ENCODE measurements at regions not wholly inside any gene's neighbourhood (a gene's known extent, or its start where the extent isn't known, plus 50 kb on each side); places are given as distances from the start of the nearest gene placed in this dataset.

DNA sequence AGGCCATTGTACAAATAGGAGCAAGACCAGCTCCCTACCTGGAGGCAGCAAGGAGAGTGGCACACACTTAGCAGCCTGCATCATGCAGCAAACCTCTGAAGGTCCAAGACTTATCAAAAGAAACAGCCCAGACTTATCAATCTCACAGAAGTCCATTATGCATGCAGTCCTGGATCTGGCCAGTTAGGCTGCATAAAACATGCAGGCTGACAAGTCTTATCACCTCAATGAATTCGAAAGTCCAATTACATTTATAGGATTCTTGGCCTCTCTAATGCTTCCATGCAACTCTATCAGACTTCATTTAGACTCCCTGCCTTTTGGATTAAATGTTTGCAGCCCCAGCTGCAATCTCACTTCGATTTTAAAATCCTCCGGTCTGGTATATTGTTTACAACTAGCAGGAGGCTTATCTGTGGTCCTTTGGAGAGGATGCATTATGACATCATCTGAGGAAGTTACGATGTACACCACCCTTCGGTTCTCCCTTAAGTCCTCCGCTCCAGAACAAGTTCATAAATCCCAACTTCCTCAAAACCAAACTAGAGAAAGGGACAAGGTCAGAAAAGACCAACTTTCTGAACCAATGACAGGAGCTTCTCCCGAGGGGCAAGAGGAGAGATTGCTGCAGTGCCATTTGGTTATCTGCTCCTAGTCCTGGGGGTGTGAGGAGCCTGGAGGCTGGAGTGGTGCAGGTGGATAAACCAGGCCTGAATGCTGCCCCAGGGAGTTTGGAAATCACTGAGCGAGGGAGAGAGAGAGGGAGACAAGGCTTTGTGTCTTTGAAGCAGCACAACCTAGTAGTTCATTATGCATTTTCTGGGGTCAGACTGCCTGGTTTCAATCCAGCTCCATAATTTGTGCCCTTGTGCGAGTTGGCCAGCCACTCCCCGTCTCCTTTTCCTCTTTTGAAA is 313.9 kb downstream of the TLE1 start:
- in situ Hi-C loops (cut with MboI; ENCODE audit: low sequenced_read_pairs in 4 of 4): no loop called here
- Histone ChIP-seq H3K4me3 (no peak overlapping the region), H3K27ac (peak overlapping the region in 1 of 4 donors; percentile 8), H3K36me3 (no peaks in the 10 kb centered on the region), H3K4me1 (peaks cover 18 to 31% of the 10 kb centered on the region in 2 donors), H3K9me3 (no peaks in the 10 kb centered on the region), H3K27me3 (no peaks in the 10 kb centered on the region)
- ATAC-seq (no peak), DNase-seq (no peak)
- intact Hi-C loops (cut with DNase I; ENCODE audit: low total_unique reads): no loop called here
- TF ChIP-seq POLR2A (IDR thresholded peaks at IDR 0.05): no peak
- TF ChIP-seq, protein P1, sequence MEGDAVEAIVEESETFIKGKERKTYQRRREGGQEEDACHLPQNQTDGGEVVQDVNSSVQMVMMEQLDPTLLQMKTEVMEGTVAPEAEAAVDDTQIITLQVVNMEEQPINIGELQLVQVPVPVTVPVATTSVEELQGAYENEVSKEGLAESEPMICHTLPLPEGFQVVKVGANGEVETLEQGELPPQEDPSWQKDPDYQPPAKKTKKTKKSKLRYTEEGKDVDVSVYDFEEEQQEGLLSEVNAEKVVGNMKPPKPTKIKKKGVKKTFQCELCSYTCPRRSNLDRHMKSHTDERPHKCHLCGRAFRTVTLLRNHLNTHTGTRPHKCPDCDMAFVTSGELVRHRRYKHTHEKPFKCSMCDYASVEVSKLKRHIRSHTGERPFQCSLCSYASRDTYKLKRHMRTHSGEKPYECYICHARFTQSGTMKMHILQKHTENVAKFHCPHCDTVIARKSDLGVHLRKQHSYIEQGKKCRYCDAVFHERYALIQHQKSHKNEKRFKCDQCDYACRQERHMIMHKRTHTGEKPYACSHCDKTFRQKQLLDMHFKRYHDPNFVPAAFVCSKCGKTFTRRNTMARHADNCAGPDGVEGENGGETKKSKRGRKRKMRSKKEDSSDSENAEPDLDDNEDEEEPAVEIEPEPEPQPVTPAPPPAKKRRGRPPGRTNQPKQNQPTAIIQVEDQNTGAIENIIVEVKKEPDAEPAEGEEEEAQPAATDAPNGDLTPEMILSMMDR (IDR thresholded peaks at IDR 0.05 in 4 of 5, conservative IDR thresholded peaks at IDR 0.05 in 1 of 5): no peak

DNA sequence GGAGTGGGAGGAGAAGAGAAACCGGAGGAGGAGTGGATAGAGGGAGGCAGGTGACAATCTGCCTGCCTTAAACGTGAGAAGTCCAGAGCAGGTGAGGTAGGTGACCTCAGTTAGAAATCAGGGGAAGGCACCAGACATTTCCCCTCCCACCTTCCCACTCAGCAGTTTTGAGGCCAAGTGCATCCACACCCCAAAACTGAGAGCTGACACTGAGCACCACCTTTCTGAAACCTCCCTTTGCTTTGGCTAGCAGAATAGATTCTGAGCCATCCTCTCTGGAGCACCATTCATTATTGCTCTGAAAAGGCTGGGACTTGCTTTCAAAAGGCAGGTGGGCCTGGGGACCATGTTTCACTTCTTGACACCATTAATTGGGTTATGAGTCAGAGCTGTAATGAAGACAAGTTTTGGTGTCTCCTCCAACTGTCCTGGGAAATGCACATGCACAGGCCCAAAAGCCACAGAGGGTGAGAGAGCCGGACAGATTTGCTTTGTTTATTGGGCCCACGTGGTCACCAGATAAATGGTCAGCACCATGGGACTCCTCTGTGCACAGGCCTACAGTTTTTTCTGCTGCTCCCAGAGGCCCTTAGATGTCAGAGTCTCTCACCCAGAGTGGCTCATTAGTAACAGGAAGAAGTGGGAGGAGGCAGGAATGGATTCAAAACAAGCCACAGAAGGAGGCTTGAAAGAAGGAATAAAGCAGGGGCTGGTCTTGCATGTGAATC is 314.7 kb downstream of the TLE1 start:
- no peaks in the 10 kb centered on the region for H3K36me3 ChIP-seq
- no peak for TF ChIP-seq POLR2A (IDR thresholded peaks at IDR 0.05)
- TF ChIP-seq, protein P1 (IDR thresholded peaks at IDR 0.05 in 4 of 5, conservative IDR thresholded peaks at IDR 0.05 in 1 of 5): no peak
- H3K9me3 ChIP-seq: no peaks in the 10 kb centered on the region
- DNase-seq (no peak), ATAC-seq (no peak)
- intact Hi-C loops (cut with DNase I; ENCODE audit: low total_unique reads): no loop called here
- in situ Hi-C loops (cut with MboI; ENCODE audit: low sequenced_read_pairs in 4 of 4): no loop called here
- peak overlapping the region; percentile 20 to 70 (median 48) for H3K27ac ChIP-seq
- H3K4me1 ChIP-seq: peaks cover 18 to 31% of the 10 kb centered on the region in 2 donors
- H3K27me3 ChIP-seq: no peaks in the 10 kb centered on the region
- no peak overlapping the region for H3K4me3 ChIP-seq

DNA sequence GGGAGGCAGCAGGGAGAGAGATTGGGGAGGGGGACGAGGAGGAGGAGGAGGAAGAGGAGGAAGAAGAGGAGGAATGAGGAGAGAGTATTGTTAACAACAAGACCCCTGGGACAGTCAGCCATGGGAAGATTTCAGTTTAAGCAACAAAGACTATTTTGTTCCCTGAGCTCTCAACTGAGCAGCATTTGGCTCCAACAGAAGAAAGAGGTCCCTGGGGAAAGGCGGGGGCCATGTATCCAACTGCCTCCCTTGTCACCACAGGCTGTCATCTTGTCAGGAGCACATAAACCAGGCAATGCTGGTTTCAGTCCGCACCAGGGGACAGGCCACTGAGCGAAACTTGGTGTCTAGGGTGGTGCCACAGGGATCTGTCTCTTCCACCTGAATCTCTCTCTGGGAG is 316.1 kb downstream of the TLE1 start:
- intact Hi-C loops (cut with DNase I; ENCODE audit: low total_unique reads): loop anchor here (1.0 to 2.0 kb wide), 3 partner anchors 44 to 316 kb away; partner anchors contain the start of gene TLE1
- no peaks in the 10 kb centered on the region for H3K36me3 ChIP-seq
- no peaks in the 10 kb centered on the region for H3K9me3 ChIP-seq
- TF ChIP-seq, protein P1 (IDR thresholded peaks at IDR 0.05 in 4 of 5, conservative IDR thresholded peaks at IDR 0.05 in 1 of 5): no peak
- TF ChIP-seq POLR2A (IDR thresholded peaks at IDR 0.05): no peak
- H3K4me3 ChIP-seq: no peak overlapping the region
- peak overlapping the region; percentile 65 to 76 (median 69) for H3K27ac ChIP-seq
- no peaks in the 10 kb centered on the region for H3K27me3 ChIP-seq
- ATAC-seq: peak in 1 of 2 donors; percentile 18
- peak in 1 of 2 donors; percentile 27 for DNase-seq
- in situ Hi-C loops (cut with MboI; ENCODE audit: low sequenced_read_pairs in 4 of 4): no loop called here
- H3K4me1 ChIP-seq: peaks cover 18 to 31% of the 10 kb centered on the region in 2 donors

DNA sequence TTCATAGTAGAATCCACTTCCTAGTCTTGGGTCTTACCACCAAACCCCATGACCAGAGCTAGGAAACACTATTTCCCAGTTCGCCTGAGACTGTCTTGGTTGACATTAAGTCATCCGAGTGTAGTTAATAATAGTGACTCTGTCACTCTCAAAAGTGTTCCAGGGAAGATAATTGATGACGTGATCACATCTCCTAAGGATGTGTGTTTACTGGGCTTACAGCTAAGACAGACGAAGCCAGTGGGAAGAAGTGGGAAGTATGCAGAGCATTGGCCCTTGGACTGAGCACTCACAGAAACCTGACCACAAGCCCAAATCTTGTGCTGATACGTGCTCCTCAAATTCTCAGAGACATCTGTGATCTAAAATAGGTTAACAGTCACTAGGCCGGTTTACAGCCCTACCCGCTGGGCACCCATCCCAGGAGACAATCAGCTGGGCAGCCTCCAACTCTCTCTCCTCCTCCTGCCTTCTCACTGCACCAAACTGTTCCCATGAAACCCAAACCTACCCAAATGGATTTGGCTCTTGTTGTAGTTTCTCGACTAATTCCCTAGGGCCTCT is 316.6 kb downstream of the TLE1 start:
- no peak overlapping the region for H3K4me3 ChIP-seq
- peak overlapping the region; percentile 65 to 76 (median 69) for H3K27ac ChIP-seq
- DNase-seq: peak; percentile 65 to 68
- H3K9me3 ChIP-seq: no peaks in the 10 kb centered on the region
- TF ChIP-seq, protein P1 (IDR thresholded peaks at IDR 0.05 in 4 of 5, conservative IDR thresholded peaks at IDR 0.05 in 1 of 5): no peak
- no peak for TF ChIP-seq POLR2A (IDR thresholded peaks at IDR 0.05)
- in situ Hi-C loops (cut with MboI; ENCODE audit: low sequenced_read_pairs in 4 of 4): no loop called here
- no peaks in the 10 kb centered on the region for H3K27me3 ChIP-seq
- peaks cover 18 to 31% of the 10 kb centered on the region in 2 donors for H3K4me1 ChIP-seq
- ATAC-seq: peak; percentile 83 to 87
- intact Hi-C loops (cut with DNase I; ENCODE audit: low total_unique reads): loop anchor here (1.0 to 2.0 kb wide), 3 partner anchors 45 to 316 kb away; partner anchors contain the start of gene TLE1
- H3K36me3 ChIP-seq: no peaks in the 10 kb centered on the region
